ENCODE measurements at regions not wholly inside any gene's neighbourhood (a gene's known extent, or its start where the extent isn't known, plus 50 kb on each side); places are given as distances from the start of the nearest gene placed in this dataset.
A peak's percentile ranks its signal among the peaks of the same experiment; 100 is the strongest.
"Not testable (repeated sequence)": the region's sequence is repeated elsewhere in the genome, so short reads cannot be mapped to it uniquely, and the experiment has no call there.

DNA sequence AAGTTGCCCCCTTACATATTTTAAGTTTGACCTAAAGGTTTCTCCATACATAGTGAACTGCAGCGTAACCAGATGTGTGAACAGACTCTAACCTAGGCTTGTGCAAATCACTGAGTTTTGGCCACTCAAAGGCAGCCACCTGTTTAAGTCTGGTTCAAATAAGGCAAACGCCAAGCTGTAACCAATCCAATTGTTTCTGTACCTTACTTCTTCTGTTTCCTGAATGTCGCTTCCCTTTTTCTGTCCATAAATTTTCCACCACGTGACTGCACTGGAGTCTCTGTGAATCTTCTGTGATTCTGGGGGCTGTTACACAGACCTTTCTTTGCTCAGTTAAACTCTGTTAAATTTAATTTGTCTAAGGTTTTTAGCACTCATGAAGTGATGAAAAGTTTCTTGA is 618.8 kb downstream of the GLUD2 start:
- no peak for DNase-seq (ENCODE audit: low read depth)

DNA sequence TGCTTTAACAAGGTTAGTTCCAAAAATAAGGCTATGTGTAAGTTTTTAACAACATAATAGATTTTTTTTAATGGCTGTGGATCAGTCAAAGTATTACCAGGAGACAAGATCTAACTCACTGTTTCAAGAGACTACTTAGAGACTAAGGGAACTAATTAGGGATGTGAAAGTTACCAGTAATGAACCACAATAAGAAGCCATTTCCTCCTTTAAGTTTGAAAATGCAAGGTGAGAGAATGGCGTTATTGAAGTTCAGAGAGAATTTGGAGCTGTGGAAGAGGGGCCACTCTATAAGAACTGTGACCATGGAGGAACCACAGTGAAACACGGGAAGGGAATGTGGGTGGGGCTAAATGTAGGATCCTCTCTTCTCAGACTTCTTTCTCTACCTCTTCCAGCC is 624.2 kb downstream of the GLUD2 start:
- DNase-seq (ENCODE audit: low read depth) = no peak

DNA sequence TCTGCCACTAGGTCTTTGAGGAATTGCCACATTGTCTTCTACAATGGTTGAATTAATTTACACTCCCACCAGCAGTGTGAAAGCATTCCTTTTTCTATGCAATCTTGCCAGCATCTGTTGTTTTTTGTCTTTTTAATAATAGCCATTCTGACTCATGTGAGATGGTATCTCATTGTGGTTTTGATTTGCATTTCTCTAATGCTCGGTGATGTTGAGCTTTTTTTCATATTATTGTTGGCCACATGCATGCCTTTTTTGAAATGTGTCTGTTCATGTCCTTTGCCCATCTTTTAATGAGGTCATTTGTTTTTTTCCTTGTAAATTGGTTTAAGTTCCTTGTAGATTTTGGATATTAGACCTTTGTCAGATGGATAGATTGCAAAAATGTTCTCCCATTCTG is 661.8 kb downstream of the GLUD2 start:
- DNase-seq (ENCODE audit: low read depth) = not testable (repeated sequence)

DNA sequence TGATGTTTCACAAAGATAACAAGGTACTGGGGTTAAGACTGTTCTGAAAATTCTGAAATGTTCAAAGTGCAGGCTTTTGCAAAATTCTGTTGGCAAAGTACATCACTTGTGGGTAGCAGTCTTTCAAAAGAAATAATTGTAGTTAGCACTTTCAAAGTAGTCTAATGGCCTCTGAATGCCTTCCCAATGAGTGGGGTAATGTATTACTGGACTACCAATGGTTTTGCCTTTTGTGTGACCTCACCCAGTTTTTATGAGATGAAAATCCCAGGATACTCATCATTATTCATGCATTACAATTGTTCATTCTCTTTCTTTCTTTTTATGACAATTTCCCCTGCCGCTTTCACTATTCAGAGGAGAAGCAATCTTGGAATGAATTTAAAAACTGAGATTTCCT is 686.1 kb downstream of the GLUD2 start:
- no peak for DNase-seq (ENCODE audit: low read depth)

DNA sequence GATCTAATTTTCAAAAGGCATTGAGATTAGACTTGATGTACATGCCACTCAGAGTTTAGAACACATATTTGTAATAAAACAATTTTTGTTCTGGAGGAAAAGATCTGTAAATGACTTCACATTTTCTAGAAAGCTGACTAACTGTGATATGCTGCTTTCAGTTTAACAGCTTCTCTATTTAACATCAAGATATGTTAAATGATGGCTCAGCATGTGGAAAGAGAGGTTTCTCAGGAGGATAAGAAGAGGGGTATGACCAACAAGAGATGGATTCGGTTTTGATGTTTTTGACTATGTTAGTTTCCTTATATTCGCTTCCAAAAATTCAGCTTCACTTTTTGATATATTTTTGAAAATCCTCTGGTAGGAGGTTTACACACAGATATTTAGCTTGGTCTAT is 698.7 kb downstream of the GLUD2 start:
- no peak for DNase-seq (ENCODE audit: low read depth)

DNA sequence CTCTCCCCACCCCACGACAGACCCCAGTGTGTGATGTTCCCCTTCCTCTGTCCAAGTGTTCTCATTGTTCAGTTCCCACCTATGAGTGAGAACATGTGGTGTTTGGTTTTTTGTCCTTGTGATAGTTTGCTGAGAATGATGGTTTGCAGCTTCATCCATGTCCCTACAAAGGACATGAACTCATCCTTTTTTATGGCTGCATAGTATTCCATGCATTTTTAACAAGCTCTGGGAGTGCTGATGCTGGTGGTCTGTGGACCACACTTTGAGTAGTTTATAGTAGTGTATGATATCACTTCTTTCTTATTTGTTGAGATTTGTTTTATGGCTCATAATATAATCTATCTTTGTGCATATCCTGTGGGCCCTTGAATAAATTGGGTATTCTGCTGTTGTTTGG is 706.2 kb downstream of the GLUD2 start:
- DNase-seq (ENCODE audit: low read depth) = not testable (repeated sequence)

DNA sequence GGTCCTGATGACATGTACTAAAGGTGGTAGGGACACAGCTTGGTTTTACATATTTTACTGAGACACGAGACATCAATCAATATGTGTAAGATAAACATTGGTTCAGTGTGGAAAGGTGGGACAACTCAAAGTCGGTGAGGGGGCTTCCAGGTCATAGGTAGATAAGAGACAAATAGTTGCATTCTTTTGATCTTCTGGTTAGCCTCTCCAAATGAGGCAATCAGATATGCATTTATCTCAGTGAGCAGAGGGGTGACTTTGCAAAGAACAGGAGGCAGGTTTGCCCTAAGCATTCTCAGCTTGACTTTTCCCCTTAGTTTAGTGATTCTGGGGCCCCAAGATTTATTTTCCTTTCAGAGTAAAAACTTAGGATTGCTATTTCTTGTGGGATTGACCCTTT is 706.9 kb downstream of the GLUD2 start:
- no peak for DNase-seq (ENCODE audit: low read depth)

DNA sequence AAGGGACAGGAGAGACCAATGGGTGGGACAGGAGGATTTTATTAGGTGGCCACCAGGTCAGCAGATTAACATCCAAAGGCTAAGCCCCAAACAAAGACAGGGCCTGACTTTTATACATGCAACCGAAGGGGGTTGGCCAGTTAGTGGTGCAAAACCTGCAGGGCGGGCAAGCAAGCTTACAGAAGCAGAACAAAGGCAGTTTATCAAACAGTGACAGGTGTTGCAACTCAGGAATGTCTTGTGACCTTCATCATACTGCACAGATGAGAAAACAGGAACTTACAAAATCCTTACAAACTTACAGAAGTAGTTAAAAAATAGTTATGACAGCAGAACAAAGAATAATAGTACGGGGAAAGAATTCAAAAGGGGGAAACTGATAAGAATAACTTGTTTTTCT is 708.1 kb downstream of the GLUD2 start:
- no peak for DNase-seq (ENCODE audit: low read depth)

DNA sequence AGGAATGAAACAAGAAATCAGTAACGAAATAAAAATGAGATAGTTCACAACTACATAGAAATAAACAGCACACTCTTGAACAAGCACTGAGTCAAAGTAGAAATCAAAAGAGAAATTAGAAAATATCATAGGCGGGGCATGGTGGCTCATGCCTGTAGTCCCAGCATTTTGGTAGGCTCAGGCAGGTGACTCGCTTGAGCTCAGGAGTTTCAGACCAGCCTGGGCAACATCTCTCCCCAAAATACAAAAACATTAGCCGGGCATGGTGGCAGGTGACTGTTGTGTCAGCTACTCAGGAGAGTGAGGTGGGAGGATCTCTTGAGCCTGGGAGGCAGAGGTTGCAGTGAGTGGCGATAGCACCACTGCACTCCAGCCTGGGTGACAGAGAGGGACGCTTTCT is 714.4 kb downstream of the GLUD2 start:
- DNase-seq (ENCODE audit: low read depth) = no peak

DNA sequence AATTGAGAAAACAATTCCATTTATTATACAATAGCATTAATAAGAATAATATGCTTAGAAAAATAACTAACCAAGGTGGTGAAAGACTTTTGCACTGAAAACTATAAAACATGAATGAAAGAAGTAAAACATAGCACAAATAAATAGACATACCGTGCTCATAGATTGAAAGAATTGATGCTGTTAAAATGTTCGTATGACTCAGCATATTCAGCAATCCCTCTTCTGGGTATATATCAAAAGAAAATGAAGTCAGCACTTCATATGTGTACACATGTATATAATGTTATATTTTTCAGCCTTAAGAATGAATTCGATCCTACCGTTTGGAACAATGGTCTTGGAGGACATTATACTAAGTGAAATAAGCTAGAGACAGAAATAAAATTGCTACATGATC is 716.3 kb downstream of the GLUD2 start:
- no peak for DNase-seq (ENCODE audit: low read depth)

DNA sequence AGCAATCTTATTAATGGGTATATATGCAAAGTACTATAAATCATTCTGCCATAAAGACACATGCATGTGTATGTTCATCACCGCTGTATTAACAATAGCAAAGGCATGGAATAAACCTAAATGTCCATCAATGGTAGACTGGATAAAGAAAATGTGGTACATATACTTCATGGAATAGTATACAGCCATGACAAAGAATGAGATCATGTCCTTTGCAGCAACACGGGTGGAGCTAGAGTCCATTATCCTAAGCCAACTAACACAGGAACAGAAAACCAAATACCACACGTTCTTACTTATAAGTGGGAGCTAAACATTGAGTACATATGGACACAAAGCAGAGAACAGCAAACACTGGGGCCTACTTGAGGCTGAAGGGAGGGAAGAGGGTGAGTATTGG is 720.8 kb downstream of the GLUD2 start:
- DNase-seq (ENCODE audit: low read depth) = not testable (repeated sequence)

DNA sequence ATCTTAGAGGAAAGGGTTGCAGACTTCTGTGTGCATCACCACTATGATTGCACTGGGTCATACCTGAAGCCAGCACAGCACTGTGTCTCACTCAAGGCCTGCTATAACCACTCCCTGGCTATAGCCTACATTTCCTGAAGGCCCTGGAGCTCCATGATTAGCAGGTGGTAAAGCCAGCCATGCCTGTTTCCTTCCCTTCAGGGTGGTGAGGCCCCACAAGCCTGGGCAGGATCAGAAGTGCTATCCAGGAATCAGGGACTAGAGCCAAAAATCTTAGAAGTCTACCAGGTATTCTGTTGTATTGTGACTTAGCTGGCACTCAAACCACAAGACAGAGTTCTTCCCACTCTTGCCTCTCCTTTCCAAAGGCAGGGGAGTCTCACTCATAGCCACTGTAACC is 734.6 kb downstream of the GLUD2 start:
- DNase-seq (ENCODE audit: low read depth) = no peak

DNA sequence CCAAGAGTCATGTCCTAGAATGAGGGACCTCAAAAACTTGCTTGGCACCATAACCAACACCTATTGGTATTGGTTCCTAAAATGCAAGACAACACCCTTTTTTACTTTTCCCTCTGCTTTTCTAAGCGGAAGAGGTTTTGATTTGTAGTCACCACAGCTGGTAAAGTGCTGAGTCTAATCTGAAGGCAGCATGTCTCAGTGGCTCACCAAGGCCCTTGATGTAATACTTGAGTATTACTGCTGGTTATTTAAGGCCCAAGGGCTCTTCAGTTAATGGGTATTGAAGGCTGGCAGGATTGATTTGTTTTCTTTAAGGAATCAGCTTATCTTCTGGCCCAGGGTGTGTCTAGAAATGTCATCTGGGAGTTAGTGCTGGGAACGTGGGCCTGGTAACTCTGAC is 735.1 kb downstream of the GLUD2 start:
- DNase-seq (ENCODE audit: low read depth) = no peak

DNA sequence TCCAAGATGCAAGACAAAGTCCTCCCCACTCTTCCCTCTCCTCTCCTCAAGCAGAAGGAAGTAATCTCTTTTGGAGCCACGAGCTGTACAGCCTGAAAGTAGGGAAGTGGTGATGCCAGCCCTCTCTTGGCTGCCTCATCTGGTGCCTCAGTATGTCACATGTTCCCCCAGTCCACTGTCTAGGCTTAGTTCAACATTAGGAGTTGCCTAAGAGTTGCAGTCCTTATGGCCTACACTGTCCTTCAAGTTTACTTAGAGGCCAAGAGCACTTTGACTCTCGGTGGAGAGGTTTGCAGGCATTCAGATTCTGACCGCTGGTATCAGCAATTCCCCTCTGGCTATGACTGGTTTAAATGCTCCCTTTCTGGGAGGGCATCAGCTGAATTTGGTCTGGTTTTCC is 735.6 kb downstream of the GLUD2 start:
- no peak for DNase-seq (ENCODE audit: low read depth)

DNA sequence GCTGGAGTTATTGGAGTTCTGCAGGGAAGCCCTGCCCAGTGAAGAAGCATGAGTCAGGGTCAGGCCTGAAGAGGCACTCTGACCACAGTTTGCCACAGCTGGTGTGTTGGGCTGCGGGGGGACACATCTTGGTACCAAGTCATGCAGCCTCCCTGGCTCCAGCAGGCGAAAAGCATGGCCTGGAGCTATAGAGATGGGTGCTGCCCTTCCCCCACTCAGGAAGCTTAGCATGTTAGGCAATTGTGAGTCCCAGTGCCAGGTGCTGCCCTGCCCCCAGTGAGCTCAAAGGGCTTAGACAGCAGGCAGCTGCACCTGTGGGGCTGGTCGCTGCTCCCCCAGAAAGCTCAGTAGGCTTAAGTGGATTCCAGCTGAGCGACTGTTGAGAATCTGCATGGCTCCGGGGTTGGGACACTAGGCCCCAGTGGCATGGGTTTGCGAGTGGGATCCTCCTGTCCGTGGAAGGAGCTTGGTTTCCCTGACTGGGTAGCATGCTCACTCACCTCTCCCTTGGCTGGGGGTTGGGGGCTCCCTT is 755.5 kb downstream of the GLUD2 start:
- no peak for DNase-seq (ENCODE audit: low read depth)

DNA sequence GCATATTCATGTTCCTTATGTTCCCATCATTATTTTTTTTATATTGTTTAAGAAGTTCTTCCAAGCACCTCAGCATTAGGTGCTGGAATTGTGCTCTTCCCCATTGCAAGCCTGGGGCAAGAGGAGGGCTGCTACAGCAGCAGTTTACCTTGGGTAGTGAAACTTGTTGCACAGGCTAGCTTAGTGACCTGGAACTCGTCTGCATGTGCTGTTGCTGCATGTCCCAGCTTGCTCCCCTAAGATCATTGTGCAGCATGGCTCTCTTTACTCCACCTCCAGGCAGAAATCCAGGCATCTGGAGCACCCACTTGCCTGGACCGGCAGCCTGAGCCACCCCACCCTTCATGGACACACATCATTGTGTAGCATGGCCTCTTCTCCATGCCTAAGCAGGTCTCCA is 776.0 kb downstream of the GLUD2 start:
- no peak for DNase-seq (ENCODE audit: low read depth)

DNA sequence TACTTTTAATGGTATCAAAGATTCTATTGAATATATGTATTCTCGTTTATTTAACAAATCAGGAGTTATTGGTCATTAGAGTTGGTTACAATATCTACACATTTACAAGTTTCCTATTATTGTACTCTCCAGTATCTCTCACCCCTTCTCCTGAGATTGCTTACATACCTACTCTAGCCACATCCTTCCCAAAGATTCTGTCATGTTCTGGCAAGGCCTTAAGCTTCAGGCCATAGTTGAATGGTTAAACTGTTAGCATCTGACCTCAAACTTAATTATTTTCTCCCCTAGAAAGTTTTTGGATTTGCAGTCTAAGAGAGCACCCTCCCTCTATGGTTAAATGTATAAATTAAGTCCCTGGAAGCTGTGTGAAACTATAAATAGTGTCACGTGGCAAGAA is 784.2 kb downstream of the GLUD2 start:
- no peak for DNase-seq (ENCODE audit: low read depth)

DNA sequence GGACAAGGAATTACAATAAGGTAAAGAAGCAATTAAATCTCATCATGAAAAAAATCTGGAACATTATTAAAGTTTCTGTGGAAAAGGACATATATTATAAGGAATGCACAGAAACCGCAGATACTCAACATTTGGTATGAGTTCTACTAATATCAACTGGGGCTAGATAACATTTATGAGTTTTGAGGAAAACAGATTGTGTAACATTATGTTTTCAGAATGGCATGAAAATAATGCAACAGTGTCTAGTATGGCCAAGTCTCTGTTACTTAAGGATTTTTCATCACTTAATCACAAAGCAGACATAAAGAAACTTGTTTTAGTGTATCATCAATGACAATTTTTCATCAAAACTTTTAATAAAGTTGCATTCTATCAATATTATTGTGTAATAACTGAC is 785.0 kb downstream of the GLUD2 start:
- no peak for DNase-seq (ENCODE audit: low read depth)

DNA sequence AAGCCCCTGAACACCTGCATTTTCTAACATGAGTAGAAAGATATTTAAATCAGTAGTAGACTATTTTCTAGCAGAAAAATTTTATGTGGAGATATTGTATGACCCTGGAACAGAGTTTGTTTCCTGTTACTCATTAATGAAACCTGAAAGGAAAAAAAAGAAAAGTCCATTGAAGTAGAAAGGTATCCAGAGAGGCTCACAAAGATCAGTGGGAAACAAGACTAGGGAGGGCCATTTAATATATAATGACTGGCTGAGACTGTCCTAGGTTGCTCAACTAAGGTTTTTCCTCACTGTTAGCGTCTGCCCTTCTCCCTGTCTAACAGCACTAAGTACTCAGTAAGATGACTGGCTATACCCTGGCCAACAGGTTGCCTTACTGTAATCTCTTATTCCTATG is 788.6 kb downstream of the GLUD2 start:
- no peak for DNase-seq (ENCODE audit: low read depth)

DNA sequence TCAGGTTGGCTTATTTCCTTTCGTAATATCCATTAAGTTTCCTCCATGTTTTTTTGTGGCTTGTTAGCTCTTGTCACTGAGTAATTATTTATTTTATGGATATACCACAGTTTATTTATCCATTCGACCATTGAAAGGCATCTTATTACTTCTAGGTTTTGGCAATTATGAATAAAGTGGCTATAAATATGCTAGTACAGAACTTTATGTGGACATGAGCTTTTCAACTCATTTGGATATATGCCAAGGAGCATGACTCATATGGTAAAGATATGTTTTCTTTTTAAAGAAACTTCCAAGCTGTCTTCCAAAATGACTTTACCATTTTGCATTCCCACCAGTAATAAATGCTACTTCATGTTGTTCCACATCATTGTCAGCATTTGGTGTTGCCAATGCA is 803.6 kb downstream of the GLUD2 start:
- peak; percentile 0 for DNase-seq (ENCODE audit: low read depth)

DNA sequence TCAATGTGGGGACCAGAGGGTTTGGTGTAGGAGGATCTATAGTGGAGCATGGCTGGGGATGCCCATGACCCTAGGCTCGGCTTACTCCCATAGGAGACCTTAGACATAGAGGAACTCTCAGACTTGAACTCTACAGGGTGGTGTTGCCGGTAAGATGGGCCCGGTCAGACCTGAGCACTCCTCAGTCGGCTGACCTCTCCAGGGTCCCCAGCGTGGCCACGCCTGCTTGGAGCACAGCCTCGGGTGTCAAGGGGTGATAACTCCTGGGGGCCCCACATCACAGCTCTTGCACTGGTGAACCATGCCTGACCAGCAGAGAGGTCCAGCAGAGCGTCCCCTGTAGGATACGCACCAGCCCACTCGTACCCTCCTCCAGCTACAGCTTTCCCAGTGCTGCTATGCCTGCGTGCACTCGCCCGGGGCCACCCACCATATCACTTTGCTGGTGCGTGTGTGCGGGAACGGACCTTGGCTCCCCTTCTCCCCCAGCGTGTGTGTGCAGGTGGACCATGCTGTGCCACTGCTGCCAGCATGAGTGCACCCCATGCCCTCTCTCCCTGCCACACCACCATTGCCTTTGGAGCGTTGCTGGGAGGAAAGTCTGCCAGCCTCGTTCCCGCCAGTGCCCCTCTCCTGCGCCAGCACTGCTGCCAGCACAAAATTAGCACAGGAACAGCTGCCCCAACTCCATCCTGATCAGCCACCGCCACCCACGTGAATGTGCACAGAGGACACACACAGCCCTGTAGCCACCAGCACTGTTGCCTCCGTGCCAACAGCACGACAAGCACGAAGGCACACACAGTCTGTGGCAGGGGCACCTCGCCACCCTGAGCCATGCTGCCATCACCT is 806.6 kb downstream of the GLUD2 start:
- DNase-seq (ENCODE audit: low read depth) = no peak

DNA sequence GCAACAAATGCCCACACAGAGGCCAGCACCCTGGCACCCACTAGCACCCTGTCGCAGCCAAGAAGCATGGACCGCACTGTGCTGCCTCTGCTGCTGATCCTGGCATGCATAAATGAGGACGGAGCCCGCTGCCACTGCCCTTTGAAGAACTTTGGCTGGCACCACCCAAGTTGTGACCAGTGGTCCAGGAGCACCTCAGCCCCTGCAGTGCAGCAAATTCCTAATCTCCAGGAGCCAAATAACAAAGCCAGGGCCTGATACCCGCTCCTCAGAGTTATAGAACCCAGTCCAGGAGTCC is 807.2 kb downstream of the GLUD2 start:
- no peak for DNase-seq (ENCODE audit: low read depth)

DNA sequence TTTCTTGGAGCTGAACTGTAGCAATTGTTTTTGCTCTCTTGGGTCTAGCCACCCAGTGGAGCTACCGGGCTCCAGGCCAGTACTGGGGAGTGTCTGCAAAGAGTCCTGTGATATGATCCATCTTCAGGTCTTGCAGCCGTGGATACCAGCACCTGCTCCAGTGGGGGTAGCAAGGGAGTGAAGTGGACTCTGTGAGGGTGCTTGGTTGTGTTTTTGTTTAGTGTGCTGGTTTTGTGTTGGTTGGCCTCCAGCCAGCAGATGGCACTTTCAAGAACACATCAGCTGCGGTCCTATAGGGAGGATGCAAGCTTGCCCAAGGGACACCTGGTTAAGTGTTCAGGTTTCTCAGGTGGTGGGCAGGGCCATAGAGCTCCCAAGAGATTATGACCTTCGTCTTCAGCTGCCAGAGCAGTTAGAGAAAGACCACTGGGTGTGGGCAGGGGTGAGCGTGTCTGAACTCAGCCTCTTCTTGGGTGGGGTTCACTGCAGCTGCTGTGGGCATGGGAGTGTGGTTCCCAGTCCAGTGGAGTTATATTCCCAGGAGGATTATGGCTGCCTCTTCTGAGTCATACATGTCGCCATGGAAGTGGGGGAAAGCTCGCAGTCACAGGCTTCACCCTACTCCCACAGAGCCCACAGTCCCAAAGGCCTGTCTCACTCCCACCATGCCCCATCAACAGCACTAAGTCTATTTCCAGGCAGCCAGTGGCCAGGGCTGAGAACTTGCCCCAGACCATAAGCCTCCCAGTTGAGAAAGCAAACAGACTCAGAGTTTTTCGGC is 811.6 kb downstream of the GLUD2 start:
- DNase-seq (ENCODE audit: low read depth) = no peak

DNA sequence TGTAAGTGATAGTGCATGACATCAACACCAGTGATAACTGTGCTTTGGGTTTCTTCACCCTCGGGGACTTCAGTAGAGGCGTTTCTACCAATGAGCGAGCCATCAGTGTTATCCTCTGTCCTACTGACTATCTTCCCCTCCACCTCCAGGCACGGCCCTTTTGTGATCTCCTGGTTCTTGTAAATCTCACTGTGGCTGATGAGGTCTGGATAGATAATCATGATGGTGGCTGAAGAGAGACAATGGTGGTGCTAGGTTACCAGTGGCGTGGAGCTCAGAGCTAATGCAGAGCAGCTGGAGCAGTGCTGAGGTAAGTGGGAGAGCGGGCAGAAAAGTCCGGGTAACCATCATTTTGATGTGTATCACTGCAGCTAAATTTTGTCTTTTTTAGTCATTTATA is 816.6 kb downstream of the GLUD2 start:
- DNase-seq (ENCODE audit: low read depth) = no peak

All from ELR (cell line).